Fibroblast of lung (primary cell): ENCODE measurements at regions not wholly inside any gene's neighbourhood (a gene's known extent, or its start where the extent isn't known, plus 50 kb on each side); places are given as distances from the start of the nearest gene placed in this dataset.

Source experiments
- CTCF ChIP-seq, 2 donors: IDR thresholded peaks in 1 of 2; conservative IDR thresholded peaks in 1 of 2; 1 replicate in 1 of 2; 2 replicates in 1 of 2; pipeline ENCODE4 v1.5.1; 2011 to 2012; ENCODE audit warnings: low read length in 2 of 2, control low read depth in 1 of 2, inconsistent platforms in 1 of 2, low read depth in 1 of 2, mild to moderate bottlenecking in 1 of 2
- EZH2 ChIP-seq: IDR thresholded peaks from 2 replicates; pipeline ENCODE4 v1.5.1; 2012; ENCODE audit warnings: low read length, control low read depth, mild to moderate bottlenecking; ENCODE audit errors: missing control alignments

- TF ChIP-seq EZH2 (no peak), CTCF (conservative IDR thresholded peaks at IDR 0.05 in 1 of 2, IDR thresholded peaks at IDR 0.05 in 1 of 2; ENCODE audit: low read depth in 1 of 2, low read length in 2 of 2) (no peak)
Observed at GRCh38 chr20:11332381-11332780, 585.3 kb upstream of the BTBD3 start.
